H1 (cell line): ENCODE measurements at regions not wholly inside any gene's neighbourhood (a gene's known extent, or its start where the extent isn't known, plus 50 kb on each side); places are given as distances from the start of the nearest gene placed in this dataset.

Experiments used
- CTCF ChIA-PET: fragments of 300-600 bp; sonication (Branson Sonifier 250); formaldehyde crosslinking; loops from one replicate; lab custom pipeline; 2021; ENCODE audit not compliant: partially characterized antibody; lab: Charles Lee
- POLR2A ChIA-PET: fragments of 300-600 bp; sonication (Branson Sonifier 250); formaldehyde crosslinking; loops from one replicate; lab custom pipeline; 2021; ENCODE audit warnings: inconsistent platforms; ENCODE audit not compliant: partially characterized antibody; lab: Charles Lee
- DNase-seq, 2 experiments: peaks; one replicate each; pipeline versions ENCODE4 v3.0.0 to v3.0.0-alpha.2; 2010 to 2022; ENCODE audit warnings: low spot score in 2 of 2, low read depth in 1 of 2, mixed read lengths in 1 of 2
- FAIRE-seq: peaks from 2 replicates; lab custom pipeline; 2011; peaks lifted over from hg19 to GRCh38; lab: Jason Lieb, UNC
- H2AFZ ChIP-seq: 2 replicates; pipeline ENCODE4 v1.8.1; 2012; ENCODE audit warnings: low read length, inconsistent platforms
- H2AK5ac ChIP-seq: 2 replicates; pipeline ENCODE4 v1.6.1; 2013; ENCODE audit warnings: low read depth, low read length
- H2BK120ac ChIP-seq: replicated peaks from 2 replicates; pipeline ENCODE3; 2013; ENCODE audit warnings: low read depth, low read length, inconsistent platforms
- H2BK12ac ChIP-seq: 2 replicates; pipeline ENCODE4 v1.6.1; 2013; ENCODE audit warnings: low read depth, low read length
- H2BK15ac ChIP-seq: 2 replicates; pipeline ENCODE4 v1.6.1; 2013; ENCODE audit warnings: low read length
- H2BK20ac ChIP-seq: 2 replicates; pipeline ENCODE4 v1.6.1; 2013; ENCODE audit warnings: low read length
- H2BK5ac ChIP-seq: 2 replicates; pipeline ENCODE4 v1.6.1; 2013; ENCODE audit warnings: low read depth, low read length
- H3K14ac ChIP-seq: 2 replicates; pipeline ENCODE4 v1.6.1; 2013; ENCODE audit warnings: inconsistent platforms; ENCODE audit not compliant: insufficient read length
- H3K18ac ChIP-seq: 2 replicates; pipeline ENCODE4 v1.6.1; 2013; ENCODE audit warnings: low read length; ENCODE audit errors: extremely low read depth
- H3K23ac ChIP-seq: 2 replicates; pipeline ENCODE4 v1.6.1; 2013; ENCODE audit warnings: inconsistent platforms; ENCODE audit not compliant: insufficient read length
- H3K23me2 ChIP-seq: 2 replicates; pipeline ENCODE4 v1.6.1; 2013; ENCODE audit warnings: low read depth, low read length
- H3K27ac ChIP-seq: 2 replicates; pipeline ENCODE4 v1.6.1; 2011; ENCODE audit warnings: low read depth, low read length, inconsistent platforms
- H3K27me3 ChIP-seq, 4 experiments: replicated peaks in 1 of 4; 1 replicate in 1 of 4; 2 replicates in 3 of 4; pipeline versions ENCODE4 v1.6.1 to v1.8.1; 2011 to 2013; ENCODE audit warnings: low read length in 3 of 4, mild to moderate bottlenecking in 3 of 4, inconsistent platforms in 2 of 4, mixed read lengths in 2 of 4, moderate library complexity in 1 of 4; ENCODE audit not compliant: control insufficient read depth in 3 of 4, insufficient read depth in 3 of 4; ENCODE audit errors: extremely low read depth in 1 of 4
- H3K36me3 ChIP-seq, 4 experiments: 2 replicates each; pipeline versions ENCODE4 v1.6.1 to v1.8.1; 2011 to 2013; ENCODE audit warnings: mild to moderate bottlenecking in 4 of 4, low read length in 3 of 4, moderate library complexity in 2 of 4, control low read depth in 1 of 4, inconsistent platforms in 1 of 4; ENCODE audit not compliant: insufficient read depth in 4 of 4, control insufficient read depth in 2 of 4
- H3K4ac ChIP-seq: replicated peaks from 2 replicates; pipeline ENCODE3; 2013; ENCODE audit warnings: low read length, low read depth, mixed read lengths, inconsistent platforms; ENCODE audit not compliant: insufficient read length
- H3K4me1 ChIP-seq, 4 experiments: replicated peaks in 1 of 4; 1 replicate in 1 of 4; 2 replicates in 3 of 4; pipeline versions ENCODE4 v1.6.1 to v1.8.1; 2011 to 2013; ENCODE audit warnings: low read length in 3 of 4, inconsistent platforms in 2 of 4, mixed read lengths in 1 of 4; ENCODE audit not compliant: insufficient read depth in 4 of 4, control insufficient read depth in 3 of 4
- H3K4me2 ChIP-seq, 2 experiments: 2 replicates each; pipeline versions ENCODE4 v1.6.1 to v1.8.1; 2011 to 2013; ENCODE audit warnings: low read depth in 2 of 2, low read length in 2 of 2, control low read depth in 1 of 2, inconsistent platforms in 1 of 2, mild to moderate bottlenecking in 1 of 2; ENCODE audit not compliant: insufficient read depth in 1 of 2
- H3K4me3 ChIP-seq, 4 experiments: fragments of 200-600, 300-600 bp in 1 of 4; sonication (generic), shearing (Covaris generic), sonication (Bioruptor Twin) in 1 of 4; 2 replicates each; pipeline versions ENCODE4 v1.5.1 to v1.8.1; 2011 to 2016; ENCODE audit warnings: low read length in 4 of 4, low read depth in 3 of 4, control low read depth in 2 of 4, inconsistent platforms in 2 of 4, mild to moderate bottlenecking in 2 of 4, mixed read lengths in 1 of 4, moderate library complexity in 1 of 4; ENCODE audit not compliant: insufficient read depth in 2 of 4; ENCODE audit errors: extremely low read depth in 1 of 4
- H3K56ac ChIP-seq: replicated peaks from 2 replicates; pipeline ENCODE3; 2013; ENCODE audit warnings: low read depth, mild to moderate bottlenecking, mixed read lengths, low read length, inconsistent platforms; ENCODE audit not compliant: insufficient read length
- H3K79me1 ChIP-seq: 2 replicates; pipeline ENCODE4 v1.6.1; 2013; ENCODE audit warnings: low read depth, low read length, control low read depth
- H3K79me2 ChIP-seq, 2 experiments: 2 replicates each; pipeline versions ENCODE4 v1.6.1 to v1.8.1; 2012 to 2013; ENCODE audit warnings: low read length in 2 of 2, mild to moderate bottlenecking in 2 of 2, inconsistent platforms in 1 of 2; ENCODE audit not compliant: insufficient read depth in 2 of 2, control insufficient read depth in 1 of 2
- H3K9ac ChIP-seq, 4 experiments: replicated peaks in 1 of 4; 1 replicate in 1 of 4; 2 replicates in 3 of 4; pipeline versions ENCODE4 v1.6.1 to v1.8.1; 2011 to 2013; ENCODE audit warnings: low read depth in 3 of 4, low read length in 3 of 4, control low read depth in 2 of 4, mild to moderate bottlenecking in 2 of 4, moderate library complexity in 2 of 4, inconsistent platforms in 1 of 4; ENCODE audit errors: extremely low read depth in 1 of 4
- H3K9me3 ChIP-seq, 2 experiments: 2 replicates each; pipeline versions ENCODE4 v1.6.1 to v1.8.1; 2012 to 2013; ENCODE audit warnings: mild to moderate bottlenecking in 2 of 2, moderate library complexity in 2 of 2, control low read depth in 1 of 2, inconsistent platforms in 1 of 2, low read depth in 1 of 2, low read length in 1 of 2, mixed read lengths in 1 of 2; ENCODE audit not compliant: insufficient read depth in 2 of 2
- H4K20me1 ChIP-seq, 2 experiments: replicated peaks in 1 of 2; 2 replicates each; pipeline versions ENCODE3 to v1.8.1; 2011 to 2013; ENCODE audit warnings: inconsistent platforms in 2 of 2, low read length in 2 of 2, mild to moderate bottlenecking in 1 of 2; ENCODE audit not compliant: insufficient read depth in 2 of 2, control insufficient read depth in 1 of 2
- H4K5ac ChIP-seq: 2 replicates; pipeline ENCODE4 v1.6.1; 2013; ENCODE audit warnings: low read length, low read depth, mixed read lengths, inconsistent platforms; ENCODE audit not compliant: insufficient read length
- H4K8ac ChIP-seq: 2 replicates; pipeline ENCODE4 v1.8.0; 2013; ENCODE audit warnings: mild to moderate bottlenecking, moderate library complexity, low read length, inconsistent platforms; ENCODE audit not compliant: insufficient read depth; ENCODE audit errors: extremely low read depth
- H4K91ac ChIP-seq: replicated peaks from 2 replicates; pipeline ENCODE3; 2013; ENCODE audit warnings: low read length, mixed read lengths, inconsistent platforms; ENCODE audit not compliant: insufficient read length
- BACH1 ChIP-seq: IDR thresholded peaks from 2 replicates; pipeline ENCODE4 v1.6.1; 2012; ENCODE audit warnings: low read length, improper control_type of control experiment
- CHD2 ChIP-seq: IDR thresholded peaks from 2 replicates; pipeline ENCODE4 v1.6.1; 2012; ENCODE audit warnings: low read length, improper control_type of control experiment
- FOSL1 ChIP-seq: IDR thresholded peaks from 2 replicates; pipeline ENCODE4 v1.6.1; 2011; ENCODE audit warnings: mild to moderate bottlenecking, low read depth, low read length, moderate library complexity; ENCODE audit not compliant: insufficient read depth
- GABPA ChIP-seq: IDR thresholded peaks from 2 replicates; pipeline ENCODE4 v1.6.1; 2011; ENCODE audit warnings: mild to moderate bottlenecking, low read length, moderate library complexity, borderline replicate concordance; ENCODE audit not compliant: insufficient read depth
- PHF8 ChIP-seq: fragments of 200-600 bp; sonication (generic); conservative IDR thresholded peaks from 2 replicates; pipeline ENCODE4 v1.7.1; 2012; ENCODE audit warnings: low read depth, mild to moderate bottlenecking, inconsistent platforms, low read length, moderate library complexity
- POU5F1 ChIP-seq: IDR thresholded peaks from 2 replicates; pipeline ENCODE4 v1.6.1; 2011; ENCODE audit warnings: low read depth, mild to moderate bottlenecking, low read length, moderate library complexity
- RAD21 ChIP-seq, 2 experiments: IDR thresholded peaks in 1 of 2; conservative IDR thresholded peaks in 1 of 2; 2 replicates each; pipeline ENCODE4 v1.6.1; 2011; ENCODE audit warnings: low read depth in 2 of 2, low read length in 2 of 2, improper control_type of control experiment in 1 of 2, inconsistent platforms in 1 of 2, mild to moderate bottlenecking in 1 of 2, moderate library complexity in 1 of 2
- RFX5 ChIP-seq: IDR thresholded peaks from 2 replicates; pipeline ENCODE4 v1.6.1; 2011; ENCODE audit warnings: low read depth, low read length, improper control_type of control experiment, borderline replicate concordance
- SIN3A ChIP-seq, 2 experiments: IDR thresholded peaks in 1 of 2; conservative IDR thresholded peaks in 1 of 2; 2 replicates each; pipeline ENCODE4 v1.6.1; 2011 to 2012; ENCODE audit warnings: low read length in 2 of 2, improper control_type of control experiment in 1 of 2, low read depth in 1 of 2, mild to moderate bottlenecking in 1 of 2
- SIX5 ChIP-seq: IDR thresholded peaks from 2 replicates; pipeline ENCODE4 v1.6.1; 2011; ENCODE audit warnings: mild to moderate bottlenecking, low read depth, low read length
- SP2 ChIP-seq: IDR thresholded peaks from 2 replicates; pipeline ENCODE4 v1.6.1; 2012; ENCODE audit warnings: mild to moderate bottlenecking, low read length, inconsistent platforms
- TCF12 ChIP-seq: IDR thresholded peaks from 2 replicates; pipeline ENCODE4 v1.6.1; 2011; ENCODE audit warnings: low read depth, mild to moderate bottlenecking, low read length
- TF ChIP-seq, protein P1 (sequence below): IDR thresholded peaks from 2 replicates; pipeline ENCODE4 v1.6.1; 2011; ENCODE audit warnings: low read length, improper control_type of control experiment

DNA sequence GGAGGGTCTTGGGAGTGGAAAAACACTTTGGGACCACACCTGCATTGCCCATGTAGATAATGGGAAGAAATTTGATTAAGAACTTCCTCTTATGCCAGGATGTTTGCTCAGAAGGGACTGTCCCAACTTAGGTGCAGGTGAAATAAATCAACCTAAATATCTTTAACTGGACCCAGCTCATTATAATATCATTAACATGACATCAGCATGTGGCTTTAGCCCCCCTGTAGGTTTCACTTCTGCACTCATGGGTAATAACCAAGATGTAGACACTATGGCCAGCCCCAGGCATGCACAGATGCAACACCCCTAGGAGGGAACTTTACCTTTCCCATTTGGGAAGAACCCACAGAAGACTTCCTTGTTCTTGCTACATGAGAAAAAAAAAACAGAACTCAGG lies 227.4 kb upstream of the ZNF804A start:
- no peak overlapping the region for H2BK15ac ChIP-seq
- H2BK5ac ChIP-seq = no peak overlapping the region
- DNase-seq (no peak), FAIRE-seq (no peak)
- H2AK5ac ChIP-seq = no peak overlapping the region
- no peak overlapping the region for H3K56ac ChIP-seq
- H2AFZ ChIP-seq = no peak overlapping the region
- H3K27me3 ChIP-seq = no peaks in the 10 kb centered on the region
- H3K4me3 ChIP-seq = no peak overlapping the region
- ChIA-PET CTCF (interaction anchor here (0.7 to 1.4 kb wide), 3 partner anchors 10 to 1353 kb away, joined by 3 read pairs; no protein-coding TSS in a partner anchor), POLR2A (no interaction called here)
- TF ChIP-seq BACH1 (no peak), FOSL1 (no peak), SIX5 (no peak), SIN3A (conservative IDR thresholded peaks at IDR 0.05 in 1 of 2, IDR thresholded peaks at IDR 0.05 in 1 of 2; ENCODE audit: low read depth in 1 of 2, low read length in 2 of 2) (no peak), GABPA (no peak), SP2 (no peak), RFX5 (no peak), POU5F1 (no peak), RAD21 (IDR thresholded peaks at IDR 0.05 in 1 of 2, conservative IDR thresholded peaks at IDR 0.05 in 1 of 2; ENCODE audit: low read depth in 2 of 2, low read length in 2 of 2) (no peak), PHF8 (no peak), TCF12 (no peak), CHD2 (no peak)
- TF ChIP-seq, protein P1, sequence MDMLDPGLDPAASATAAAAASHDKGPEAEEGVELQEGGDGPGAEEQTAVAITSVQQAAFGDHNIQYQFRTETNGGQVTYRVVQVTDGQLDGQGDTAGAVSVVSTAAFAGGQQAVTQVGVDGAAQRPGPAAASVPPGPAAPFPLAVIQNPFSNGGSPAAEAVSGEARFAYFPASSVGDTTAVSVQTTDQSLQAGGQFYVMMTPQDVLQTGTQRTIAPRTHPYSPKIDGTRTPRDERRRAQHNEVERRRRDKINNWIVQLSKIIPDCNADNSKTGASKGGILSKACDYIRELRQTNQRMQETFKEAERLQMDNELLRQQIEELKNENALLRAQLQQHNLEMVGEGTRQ = no peak
- no peak overlapping the region for H4K5ac ChIP-seq
- no peak overlapping the region for H2BK20ac ChIP-seq
- no peaks in the 10 kb centered on the region for H3K9me3 ChIP-seq
- H2BK12ac ChIP-seq = no peak overlapping the region
- H4K91ac ChIP-seq = no peak overlapping the region
- H3K36me3 ChIP-seq = no peaks in the 10 kb centered on the region; a peak in 1 of 8 replicates
- no peak overlapping the region for H4K8ac ChIP-seq
- no peak overlapping the region for H3K9ac ChIP-seq
- H3K4me1 ChIP-seq = peaks cover 0 to 6% (median 1%) of the 10 kb centered on the region in 4 experiments; a peak in 3 of 7 replicates
- H3K4me2 ChIP-seq = no peak overlapping the region
- no peaks in the 10 kb centered on the region for H3K23me2 ChIP-seq
- H2BK120ac ChIP-seq = no peak overlapping the region
- H3K79me1 ChIP-seq = no peaks in the 10 kb centered on the region
- no peaks in the 10 kb centered on the region for H4K20me1 ChIP-seq
- no peak overlapping the region for H3K18ac ChIP-seq
- H3K14ac ChIP-seq = no peak overlapping the region
- no peak overlapping the region for H3K27ac ChIP-seq
- no peaks in the 10 kb centered on the region for H3K79me2 ChIP-seq
- H3K23ac ChIP-seq = no peak overlapping the region
- H3K4ac ChIP-seq = no peak overlapping the region
